ENCODE measurements at regions not wholly inside any gene's neighbourhood (a gene's known extent, or its start where the extent isn't known, plus 50 kb on each side); places are given as distances from the start of the nearest gene placed in this dataset.

- no peak for TF ChIP-seq CTCF (IDR thresholded peaks at IDR 0.05; ENCODE audit: partially characterized antibody, unreplicated experiment)
- Mint-ChIP-seq H3K36me3 (ENCODE audit: unreplicated experiment) (no peaks in the 10 kb centered on the region), H3K27me3 (ENCODE audit: unreplicated experiment) (peaks cover 2% of the 10 kb centered on the region), H3K27ac (ENCODE audit: unreplicated experiment) (no peak overlapping the region), H3K4me1 (ENCODE audit: low read depth, unreplicated experiment) (peaks cover 3% of the 10 kb centered on the region), H3K9me3 (ENCODE audit: unreplicated experiment) (peaks cover 1% of the 10 kb centered on the region), H3K4me3 (ENCODE audit: unreplicated experiment) (no peak overlapping the region)
- DNase-seq: no peak
Observed at GRCh38 chr17:71292006-71292405, 828.8 kb upstream of the SOX9 start.

GRCh38 chr17:71296005-71296404 is 824.8 kb upstream of the SOX9 start:
- Mint-ChIP-seq H3K36me3 (ENCODE audit: unreplicated experiment) (no peaks in the 10 kb centered on the region), H3K27me3 (ENCODE audit: unreplicated experiment) (no peaks in the 10 kb centered on the region), H3K4me3 (ENCODE audit: unreplicated experiment) (no peak overlapping the region), H3K4me1 (ENCODE audit: low read depth, unreplicated experiment) (no peaks in the 10 kb centered on the region), H3K27ac (ENCODE audit: unreplicated experiment) (no peak overlapping the region), H3K9me3 (ENCODE audit: unreplicated experiment) (peaks cover 1% of the 10 kb centered on the region)
- DNase-seq: no peak
- TF ChIP-seq CTCF (IDR thresholded peaks at IDR 0.05; ENCODE audit: partially characterized antibody, unreplicated experiment): no peak

- DNase-seq: no peak
- peaks cover 8% of the 10 kb centered on the region for H3K36me3 Mint-ChIP-seq (ENCODE audit: unreplicated experiment)
- no peak overlapping the region for H3K4me3 Mint-ChIP-seq (ENCODE audit: unreplicated experiment)
- no peak for TF ChIP-seq CTCF (IDR thresholded peaks at IDR 0.05; ENCODE audit: partially characterized antibody, unreplicated experiment)
- H3K9me3 Mint-ChIP-seq (ENCODE audit: unreplicated experiment): peaks cover 2% of the 10 kb centered on the region
- no peak overlapping the region for H3K27ac Mint-ChIP-seq (ENCODE audit: unreplicated experiment)
- no peaks in the 10 kb centered on the region for H3K27me3 Mint-ChIP-seq (ENCODE audit: unreplicated experiment)
- H3K4me1 Mint-ChIP-seq (ENCODE audit: low read depth, unreplicated experiment): peaks cover 4% of the 10 kb centered on the region
Observed at GRCh38 chr17:71301063-71301462, 819.8 kb upstream of the SOX9 start.

GRCh38 chr17:71302721-71303549 is 817.9 kb upstream of the SOX9 start:
- Mint-ChIP-seq H3K4me1 (ENCODE audit: low read depth, unreplicated experiment) (peaks cover 4% of the 10 kb centered on the region), H3K27ac (ENCODE audit: unreplicated experiment) (no peak overlapping the region), H3K4me3 (ENCODE audit: unreplicated experiment) (no peak overlapping the region), H3K27me3 (ENCODE audit: unreplicated experiment) (no peaks in the 10 kb centered on the region), H3K36me3 (ENCODE audit: unreplicated experiment) (peaks cover 8% of the 10 kb centered on the region), H3K9me3 (ENCODE audit: unreplicated experiment) (peaks cover 2% of the 10 kb centered on the region)
- TF ChIP-seq CTCF (IDR thresholded peaks at IDR 0.05; ENCODE audit: partially characterized antibody, unreplicated experiment): no peak
- DNase-seq: no peak

GRCh38 chr17:71304498-71305158 is 816.2 kb upstream of the SOX9 start:
- peaks cover 4% of the 10 kb centered on the region for H3K4me1 Mint-ChIP-seq (ENCODE audit: low read depth, unreplicated experiment)
- no peak for DNase-seq
- no peak overlapping the region for H3K27ac Mint-ChIP-seq (ENCODE audit: unreplicated experiment)

More at GRCh38 chr17:71304498-71305158, 816.2 kb upstream of the SOX9 start:
- Mint-ChIP-seq H3K27me3 (ENCODE audit: unreplicated experiment) (no peaks in the 10 kb centered on the region), H3K9me3 (ENCODE audit: unreplicated experiment) (peaks cover 2% of the 10 kb centered on the region), H3K4me3 (ENCODE audit: unreplicated experiment) (no peak overlapping the region), H3K36me3 (ENCODE audit: unreplicated experiment) (peaks cover 8% of the 10 kb centered on the region)
- no peak for TF ChIP-seq CTCF (IDR thresholded peaks at IDR 0.05; ENCODE audit: partially characterized antibody, unreplicated experiment)

All from glutamatergic neuron (in vitro differentiated cells).